ENCODE measurements at regions not wholly inside any gene's neighbourhood (a gene's known extent, or its start where the extent isn't known, plus 50 kb on each side); places are given as distances from the start of the nearest gene placed in this dataset.

- TF ChIP-seq CTCF (conservative IDR thresholded peaks at IDR 0.05): no peak
- no peak overlapping the region for H3K27ac ChIP-seq
Measured at GRCh38 chr5:125415126-125415525, 668.7 kb upstream of the ZNF608 start.

GRCh38 chr5:125416055-125416454, 669.6 kb upstream of the ZNF608 start:
- no peak overlapping the region for H3K27ac ChIP-seq
- TF ChIP-seq CTCF (conservative IDR thresholded peaks at IDR 0.05): no peak

- TF ChIP-seq CTCF (conservative IDR thresholded peaks at IDR 0.05): no peak
- H3K27ac ChIP-seq: no peak overlapping the region
Measured at GRCh38 chr5:125421006-125421405, 674.6 kb upstream of the ZNF608 start.

GRCh38 chr5:125422342-125422741, 675.9 kb upstream of the ZNF608 start:
- TF ChIP-seq CTCF (conservative IDR thresholded peaks at IDR 0.05): no peak
- no peak overlapping the region for H3K27ac ChIP-seq

GRCh38 chr5:125424402-125425141, 678.1 kb upstream of the ZNF608 start:
- H3K27ac ChIP-seq: no peak overlapping the region
- no peak for TF ChIP-seq CTCF (conservative IDR thresholded peaks at IDR 0.05)

- TF ChIP-seq CTCF (conservative IDR thresholded peaks at IDR 0.05): no peak
- H3K27ac ChIP-seq: no peak overlapping the region
Measured at GRCh38 chr5:125429498-125429897, 683.1 kb upstream of the ZNF608 start.

- no peak for TF ChIP-seq CTCF (conservative IDR thresholded peaks at IDR 0.05)
- no peak overlapping the region for H3K27ac ChIP-seq
Measured at GRCh38 chr5:125433457-125433856, 687.0 kb upstream of the ZNF608 start.

All from VCaP (cell line).